IMR-90 (cell line): ENCODE measurements at regions not wholly inside any gene's neighbourhood (a gene's known extent, or its start where the extent isn't known, plus 50 kb on each side); places are given as distances from the start of the nearest gene placed in this dataset.

ENCODE experiments used
- POLR2A ChIP-seq: IDR thresholded peaks from 2 replicates; pipeline ENCODE4 v1.6.1; 2012; ENCODE audit warnings: mild to moderate bottlenecking, low read depth, low read length
- TF ChIP-seq, protein P1 (sequence below): conservative IDR thresholded peaks from 2 replicates; pipeline ENCODE4 v1.5.1; 2012; ENCODE audit warnings: mild to moderate bottlenecking, low read depth, low read length, improper control_type of control experiment

GRCh38 chr6:5942591-5942990, 64.1 kb downstream of the NRN1 start:
- TF ChIP-seq, protein P1, sequence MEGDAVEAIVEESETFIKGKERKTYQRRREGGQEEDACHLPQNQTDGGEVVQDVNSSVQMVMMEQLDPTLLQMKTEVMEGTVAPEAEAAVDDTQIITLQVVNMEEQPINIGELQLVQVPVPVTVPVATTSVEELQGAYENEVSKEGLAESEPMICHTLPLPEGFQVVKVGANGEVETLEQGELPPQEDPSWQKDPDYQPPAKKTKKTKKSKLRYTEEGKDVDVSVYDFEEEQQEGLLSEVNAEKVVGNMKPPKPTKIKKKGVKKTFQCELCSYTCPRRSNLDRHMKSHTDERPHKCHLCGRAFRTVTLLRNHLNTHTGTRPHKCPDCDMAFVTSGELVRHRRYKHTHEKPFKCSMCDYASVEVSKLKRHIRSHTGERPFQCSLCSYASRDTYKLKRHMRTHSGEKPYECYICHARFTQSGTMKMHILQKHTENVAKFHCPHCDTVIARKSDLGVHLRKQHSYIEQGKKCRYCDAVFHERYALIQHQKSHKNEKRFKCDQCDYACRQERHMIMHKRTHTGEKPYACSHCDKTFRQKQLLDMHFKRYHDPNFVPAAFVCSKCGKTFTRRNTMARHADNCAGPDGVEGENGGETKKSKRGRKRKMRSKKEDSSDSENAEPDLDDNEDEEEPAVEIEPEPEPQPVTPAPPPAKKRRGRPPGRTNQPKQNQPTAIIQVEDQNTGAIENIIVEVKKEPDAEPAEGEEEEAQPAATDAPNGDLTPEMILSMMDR, result no peak
- no peak for TF ChIP-seq POLR2A
